T1000 (cell line): ENCODE measurements at regions not wholly inside any gene's neighbourhood (a gene's known extent, or its start where the extent isn't known, plus 50 kb on each side); places are given as distances from the start of the nearest gene placed in this dataset.

Experiments used
- DNase-seq: peaks from one replicate; lab custom pipeline; 2025; ENCODE audit warnings: mixed read lengths; lab: John Stamatoyannopoulos, UW

- no peak for DNase-seq
These were observed 188.2 kb downstream of the SPCS3 start for GRCh38 chr4:176507845-176508533.

DNA sequence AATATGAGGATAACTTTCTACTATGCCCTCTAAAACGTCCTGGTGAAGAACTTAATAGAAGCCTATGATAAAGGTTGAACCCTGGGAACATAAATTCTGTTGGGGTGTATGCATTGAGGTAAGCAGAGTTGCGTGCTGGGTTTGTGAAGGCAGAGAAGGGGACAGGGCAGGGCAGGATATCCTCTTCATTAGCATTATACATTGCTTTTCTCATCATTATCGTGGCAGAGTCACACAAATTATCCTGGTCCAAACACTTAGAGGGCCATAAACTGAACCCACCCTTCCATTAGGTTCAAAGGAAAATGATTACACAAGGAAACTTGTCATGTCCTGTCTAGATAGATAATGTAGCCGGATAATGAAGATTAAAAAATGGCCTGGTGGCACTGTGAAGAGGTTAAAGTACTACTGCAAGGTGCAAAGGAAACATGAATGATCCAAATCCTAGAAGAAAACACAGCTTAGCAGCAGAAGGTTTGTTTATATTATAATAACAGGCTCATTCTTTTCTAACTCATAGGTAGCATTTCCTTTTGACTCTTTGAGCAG lies 189.1 kb downstream of the SPCS3 start:
- DNase-seq: no peak

DNA sequence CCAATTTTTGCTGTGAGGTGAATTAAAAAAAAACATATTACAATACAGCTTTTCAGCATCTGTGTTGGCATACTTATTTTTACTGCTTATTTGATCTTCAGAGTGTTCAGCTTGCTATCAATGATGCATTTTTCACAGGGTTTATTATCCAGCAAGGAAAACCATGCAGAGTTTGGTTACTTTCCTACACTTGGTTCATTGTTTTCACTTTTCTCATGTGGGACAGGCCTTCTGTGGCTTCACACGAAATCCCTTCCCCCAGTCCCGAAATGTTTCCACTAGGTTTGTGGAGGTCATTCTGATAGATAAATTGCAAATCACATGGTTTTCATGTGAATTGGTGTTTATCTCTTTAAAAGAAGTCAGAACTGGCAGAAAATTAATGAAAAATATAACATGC lies 205.8 kb downstream of the SPCS3 start:
- no peak for DNase-seq

DNA sequence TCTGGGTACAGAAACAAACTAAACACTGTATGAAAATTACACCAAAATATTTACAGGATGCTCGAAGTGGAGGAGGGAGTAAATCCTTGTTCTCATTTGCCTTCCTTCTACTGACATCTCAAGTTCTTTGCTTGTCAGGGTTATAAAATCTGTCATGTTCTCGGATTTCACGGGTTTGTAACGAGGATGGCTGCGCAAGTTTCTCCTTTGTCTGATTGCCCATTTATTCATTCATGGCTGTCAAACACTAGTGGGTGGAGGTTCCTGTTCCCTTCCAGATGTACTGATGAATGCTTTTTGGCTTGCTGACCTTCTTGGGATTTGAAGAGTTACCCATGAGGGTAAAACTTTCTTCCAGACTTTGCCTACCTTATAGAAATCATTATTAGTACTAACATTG lies 206.9 kb downstream of the SPCS3 start:
- no peak for DNase-seq

GRCh38 chr4:176529574-176529973 lies 209.8 kb downstream of the SPCS3 start:
- no peak for DNase-seq

DNA sequence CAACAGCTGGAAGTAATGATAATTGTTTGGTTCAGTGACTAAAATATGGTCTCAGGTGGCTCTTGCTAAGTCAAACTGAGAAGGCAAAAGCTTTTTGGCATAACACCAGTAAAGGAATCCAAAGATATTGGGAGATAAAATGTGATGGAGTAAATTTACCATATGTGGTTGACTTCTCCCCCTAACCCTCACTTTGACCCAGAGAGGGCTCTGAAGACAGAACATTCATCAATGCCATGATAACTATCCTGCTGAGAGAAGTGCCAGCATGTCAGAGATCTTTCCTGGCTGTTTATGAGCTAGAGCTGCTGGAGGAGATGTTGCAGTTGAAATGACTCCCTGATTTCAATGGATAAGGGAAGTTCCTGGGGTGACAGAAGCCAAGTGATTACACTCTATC lies 213.4 kb downstream of the SPCS3 start:
- DNase-seq: no peak

DNA sequence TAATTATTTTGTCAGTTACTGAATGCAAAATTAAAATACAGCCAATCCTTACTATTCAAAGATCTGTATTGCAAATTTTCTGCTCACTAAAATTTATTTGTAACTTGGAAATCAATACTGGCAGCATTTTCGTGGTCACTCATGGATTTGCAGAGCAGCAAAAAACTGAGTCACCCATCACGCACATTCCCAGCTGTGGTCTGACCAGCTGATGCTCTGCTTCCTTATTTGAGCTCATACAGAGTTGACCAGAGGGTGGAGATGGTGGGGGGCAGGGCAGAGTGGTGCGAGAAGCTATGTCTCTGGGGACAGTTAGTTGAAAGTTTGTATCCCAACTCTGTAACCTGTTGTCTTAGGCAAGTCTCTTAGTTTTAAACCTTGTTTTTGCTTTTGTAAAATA lies 214.8 kb downstream of the SPCS3 start:
- no peak for DNase-seq

DNA sequence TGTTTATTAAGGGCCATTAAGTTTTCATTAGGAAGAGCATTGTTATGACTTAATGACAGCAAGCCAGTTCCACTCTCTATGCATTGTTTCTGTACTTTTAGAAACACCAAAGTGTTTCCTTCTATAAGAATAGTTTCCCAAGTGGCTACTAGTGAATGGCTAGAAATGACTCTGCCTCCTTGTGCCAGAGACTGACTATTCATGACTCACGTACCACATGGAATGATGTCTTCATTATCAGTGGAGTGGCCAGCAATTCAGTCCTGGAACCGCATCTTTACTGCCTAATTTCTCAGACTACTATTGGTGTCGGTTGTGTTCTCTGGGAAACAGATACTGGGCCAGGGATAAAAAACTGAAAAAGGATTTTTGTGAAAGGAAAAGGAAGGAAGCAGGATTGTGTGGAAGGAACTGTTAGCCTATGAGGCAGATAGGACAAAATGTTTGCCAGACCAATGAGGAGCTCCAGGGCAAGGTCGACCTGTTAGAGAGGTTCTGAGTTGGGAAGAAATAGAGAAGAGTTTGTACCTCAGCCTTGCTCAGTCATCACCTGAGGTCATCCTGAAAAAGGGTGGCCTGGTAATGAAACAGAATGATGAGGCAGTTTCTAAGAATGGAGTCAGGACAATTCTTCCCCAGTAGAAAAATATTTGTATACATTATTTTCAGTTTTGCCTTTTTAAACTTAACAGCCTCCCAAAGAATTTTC lies 218.6 kb downstream of the SPCS3 start:
- peak; percentile 36 for DNase-seq

- DNase-seq: no peak
These were observed 219.5 kb downstream of the SPCS3 start for GRCh38 chr4:176539091-176539784.

- DNase-seq: no peak
These were observed 220.0 kb downstream of the SPCS3 start for GRCh38 chr4:176539785-176540175.

GRCh38 chr4:176540814-176541213 lies 221.0 kb downstream of the SPCS3 start:
- no peak for DNase-seq

DNA sequence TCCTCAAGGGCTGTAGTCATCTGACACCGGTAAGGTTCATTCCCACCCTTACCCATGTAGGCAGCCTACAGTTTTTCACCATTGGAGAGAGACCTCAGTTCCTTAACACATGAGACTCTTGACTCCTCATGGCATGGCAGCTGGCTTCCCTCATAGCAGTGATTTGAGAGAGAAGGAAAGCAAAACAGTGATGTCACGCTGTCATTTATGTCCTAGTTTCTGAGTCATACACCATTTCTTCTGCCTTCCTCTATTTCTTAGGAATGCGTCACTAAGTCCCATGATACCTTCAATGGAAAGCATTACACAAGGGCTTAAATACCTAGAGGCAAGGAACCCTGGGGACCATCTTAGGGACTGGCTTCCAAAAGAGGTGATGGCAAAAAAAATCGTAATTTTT lies 226.1 kb downstream of the SPCS3 start:
- no peak for DNase-seq

DNA sequence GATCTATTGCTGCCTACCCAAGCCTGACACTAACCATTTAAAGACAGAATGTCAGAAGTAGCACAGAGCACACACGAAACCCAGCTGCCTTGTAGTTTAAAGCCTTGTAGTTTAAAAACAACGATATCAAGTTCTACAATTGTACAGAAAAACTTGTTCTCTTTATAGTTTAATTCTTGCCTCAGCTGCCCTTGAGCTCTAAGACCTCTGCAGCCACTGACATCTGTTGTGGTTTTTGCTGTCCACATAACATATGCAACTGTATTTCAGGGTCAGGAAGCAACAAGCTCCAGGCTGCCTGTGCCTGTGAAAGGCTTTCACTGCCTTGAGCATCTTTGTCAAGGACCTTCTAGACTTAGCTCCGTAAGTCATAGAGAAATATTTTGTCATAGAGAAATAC lies 227.2 kb downstream of the SPCS3 start:
- no peak for DNase-seq

DNA sequence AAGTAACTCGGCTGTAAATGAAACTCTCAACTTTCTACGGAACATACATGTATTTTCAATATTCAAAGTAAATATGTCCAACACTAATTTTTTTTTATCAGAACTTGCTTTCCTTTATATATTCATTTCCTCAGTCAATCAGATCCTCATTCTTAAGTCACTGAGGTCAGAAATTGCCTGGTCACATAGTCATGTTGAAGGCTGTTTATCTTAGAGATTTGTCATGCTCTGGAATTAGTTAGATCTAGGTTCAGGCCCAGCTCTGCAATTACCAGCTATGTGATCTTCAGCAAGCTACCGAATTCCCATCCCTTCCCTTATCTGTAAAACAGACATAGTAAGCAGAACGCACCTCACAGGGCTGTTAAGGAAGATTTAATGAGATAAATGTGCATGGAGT lies 228.8 kb downstream of the SPCS3 start:
- no peak for DNase-seq

GRCh38 chr4:176549161-176549865 lies 229.5 kb downstream of the SPCS3 start:
- DNase-seq: no peak

- DNase-seq: no peak
These were observed 234.1 kb downstream of the VEGFC start for GRCh38 chr4:176558661-176559060.

GRCh38 chr4:176561368-176561767 lies 231.4 kb downstream of the VEGFC start:
- no peak for DNase-seq

DNA sequence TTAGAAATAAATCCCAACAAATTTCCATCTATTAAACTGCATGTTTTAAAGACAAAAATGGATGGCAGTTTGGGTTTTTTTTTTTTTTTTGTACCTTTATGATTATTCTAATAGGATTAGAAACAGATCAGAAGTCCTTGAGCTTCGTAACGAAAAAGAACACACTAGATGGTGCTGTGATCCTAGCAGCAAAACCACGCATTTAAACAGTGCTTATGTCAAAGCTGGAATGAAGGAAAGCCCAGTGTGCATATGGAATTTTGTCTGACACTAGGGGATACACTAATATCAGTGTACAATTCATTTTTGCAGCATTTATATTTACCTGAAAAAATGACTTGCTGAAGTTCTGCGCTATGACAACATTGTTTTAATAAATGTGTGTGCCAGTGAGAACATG lies 229.1 kb downstream of the VEGFC start:
- DNase-seq: no peak

DNA sequence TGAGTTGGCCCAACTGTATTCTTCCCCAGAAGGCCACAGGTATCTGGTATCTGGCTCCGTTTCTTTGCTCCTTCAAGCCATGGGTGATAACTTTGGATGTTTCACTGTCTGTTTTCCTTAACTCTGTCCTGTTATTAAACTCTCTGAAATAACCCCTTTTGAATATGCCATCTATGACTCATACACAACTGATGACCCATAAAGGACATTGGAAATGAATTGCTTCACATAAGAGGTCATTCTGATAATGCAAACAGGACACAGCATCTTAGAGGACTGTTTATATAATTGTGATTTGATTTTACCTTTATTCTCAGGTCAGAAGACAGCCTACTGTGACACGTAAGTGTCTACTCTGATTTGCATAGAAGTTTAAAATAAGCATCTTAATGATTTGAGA lies 227.7 kb downstream of the VEGFC start:
- no peak for DNase-seq

- DNase-seq: no peak
These were observed 226.0 kb downstream of the VEGFC start for GRCh38 chr4:176566769-176567168.

DNA sequence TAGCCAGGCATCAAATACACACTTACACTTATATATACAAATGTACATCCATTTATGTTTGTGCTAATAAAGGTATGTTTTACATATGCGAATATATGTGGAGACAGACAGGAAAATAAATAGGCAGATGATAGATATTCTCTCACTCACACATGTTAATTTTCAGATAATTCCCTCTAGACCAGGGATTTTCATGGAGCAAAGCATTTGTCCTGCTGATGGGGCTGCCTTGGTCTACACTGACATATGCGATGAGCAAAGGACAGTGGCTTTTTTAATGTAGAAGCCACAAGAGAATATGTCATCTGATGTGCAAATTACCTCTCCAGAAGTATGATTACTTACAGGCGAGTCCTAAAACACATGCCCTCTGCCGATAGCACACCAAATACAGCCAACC lies 224.5 kb downstream of the VEGFC start:
- DNase-seq: no peak

DNA sequence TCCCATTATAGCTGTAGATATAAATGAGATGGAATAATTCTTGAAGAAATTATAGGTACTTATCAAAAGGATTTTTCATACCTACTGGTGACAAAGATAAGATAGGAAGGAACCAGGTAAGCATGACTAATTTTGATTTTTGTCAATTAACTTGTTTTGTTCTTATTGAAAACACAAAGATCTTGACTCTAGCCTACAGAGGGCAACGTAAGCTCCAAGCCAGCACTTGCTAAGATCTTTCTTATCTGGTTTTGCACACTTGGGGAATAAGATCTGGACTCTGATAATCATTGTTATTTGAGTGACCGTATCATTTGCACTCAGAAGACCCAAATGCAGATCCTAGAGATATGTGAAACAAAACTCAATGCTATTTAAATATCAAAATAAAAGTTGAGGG lies 223.4 kb downstream of the VEGFC start:
- DNase-seq: no peak
